ENCODE measurements at regions not wholly inside any gene's neighbourhood (a gene's known extent, or its start where the extent isn't known, plus 50 kb on each side); places are given as distances from the start of the nearest gene placed in this dataset.

GRCh38 chr2:20897047-20897446, 74.1 kb upstream of the LDAH start:
- no peak overlapping the region for H3K27ac ChIP-seq (ENCODE audit: low read depth, low read length)
- peaks cover 62% of the 10 kb centered on the region for H3K27me3 ChIP-seq (ENCODE audit: insufficient read depth, low read length)
- H3K36me3 ChIP-seq (ENCODE audit: control insufficient read depth in 1 of 2, insufficient read depth in 2 of 2, low read length in 2 of 2), result no peaks in the 10 kb centered on the region
- H3K4me2 ChIP-seq (ENCODE audit: low read length), result no peak overlapping the region
- no peak overlapping the region for H3K9ac ChIP-seq (ENCODE audit: low read length)
- no peak overlapping the region for H2AFZ ChIP-seq (ENCODE audit: low read depth, low read length, poor library complexity, severe bottlenecking)
- RAD21 ChIA-PET (ENCODE audit: low non-redundant PET in 1 of 2, low total read pairs in 2 of 2, uncharacterized antibody in 2 of 2, unreplicated experiment in 2 of 2), result no interaction called here
- H3K4me1 ChIP-seq (ENCODE audit: control insufficient read depth in 1 of 2, insufficient read depth in 2 of 2, low read length in 2 of 2), result no peaks in the 10 kb centered on the region
- H3K4me3 ChIP-seq (replicated peaks in 1 of 2; ENCODE audit: low read depth in 1 of 2, low read length in 2 of 2), result no peak overlapping the region
- CTCF ChIA-PET, result no interaction called here
- POLR2A ChIA-PET, result no interaction called here
- no peaks in the 10 kb centered on the region for H4K20me1 ChIP-seq (ENCODE audit: insufficient read depth)
- intact Hi-C loops (cut with micrococcal nuclease), result no loop called here
- no peaks in the 10 kb centered on the region for H3K79me2 ChIP-seq (ENCODE audit: insufficient read depth, low read length)
- no peaks in the 10 kb centered on the region for H3K9me3 ChIP-seq (ENCODE audit: control insufficient read depth in 1 of 2, insufficient read depth in 1 of 2, low read depth in 1 of 2, low read length in 2 of 2)
- no peaks in the 10 kb centered on the region for H3K9me2 ChIP-seq (ENCODE audit: insufficient read depth)
- BruUV-seq (replicated peaks), result no TSS peak
- no peak for TF ChIP-seq ZNF274 (IDR thresholded peaks at IDR 0.05; ENCODE audit: low read depth, low read length)
- TF ChIP-seq SIN3A (IDR thresholded peaks at IDR 0.05; ENCODE audit: low read depth), result no peak
- no peak for TF ChIP-seq SRF (IDR thresholded peaks at IDR 0.05; ENCODE audit: low read depth)
- no peak for TF ChIP-seq EZH2phosphoT487 (IDR thresholded peaks at IDR 0.05; ENCODE audit: borderline replicate concordance)
- no peak for TF ChIP-seq CBX3 (IDR thresholded peaks at IDR 0.05; ENCODE audit: low read depth)
- no peak for TF ChIP-seq ZBTB33 (IDR thresholded peaks at IDR 0.05; ENCODE audit: extremely low read depth, insufficient replicate concordance, low read length)
- no peak for TF ChIP-seq REST (IDR thresholded peaks at IDR 0.05; ENCODE audit: low read depth)
- TF ChIP-seq POLR2AphosphoS5 (IDR thresholded peaks at IDR 0.05; ENCODE audit: low read depth, low read length), result no peak
- TF ChIP-seq ZFX (IDR thresholded peaks at IDR 0.05), result no peak
- TF ChIP-seq CTCF (IDR thresholded peaks at IDR 0.05 in 2 of 3, conservative IDR thresholded peaks at IDR 0.05 in 1 of 3; ENCODE audit: borderline replicate concordance in 1 of 3, insufficient read depth in 1 of 3, low read depth in 2 of 3, low read length in 2 of 3), result no peak
- no peak for TF ChIP-seq YY1 (IDR thresholded peaks at IDR 0.05; ENCODE audit: extremely low read depth, insufficient replicate concordance, low read depth, low read length)
- no peak for TF ChIP-seq RAD21 (IDR thresholded peaks at IDR 0.05; ENCODE audit: low read depth)
- TF ChIP-seq MAX (IDR thresholded peaks at IDR 0.05), result no peak
- no peak for TF ChIP-seq SP1 (IDR thresholded peaks at IDR 0.05; ENCODE audit: low read depth)
- TF ChIP-seq JUND (IDR thresholded peaks at IDR 0.05), result no peak
- TF ChIP-seq CEBPB (IDR thresholded peaks at IDR 0.05; ENCODE audit: low read depth), result no peak
- no peak for TF ChIP-seq EGR1 (IDR thresholded peaks at IDR 0.05; ENCODE audit: low read depth)
- TF ChIP-seq POLR2A (IDR thresholded peaks at IDR 0.05; ENCODE audit: borderline replicate concordance, extremely low read depth, insufficient read depth, insufficient read length), result no peak
- TF ChIP-seq EZH2 (IDR thresholded peaks at IDR 0.05), result no peak
- TF ChIP-seq ELF1 (IDR thresholded peaks at IDR 0.05; ENCODE audit: borderline replicate concordance, low read depth), result no peak
- ATAC-seq (no peak), DNase-seq (ENCODE audit: low read depth, low spot score) (no peak)
